ENCODE measurements at regions not wholly inside any gene's neighbourhood (a gene's known extent, or its start where the extent isn't known, plus 50 kb on each side); places are given as distances from the start of the nearest gene placed in this dataset.

DNA sequence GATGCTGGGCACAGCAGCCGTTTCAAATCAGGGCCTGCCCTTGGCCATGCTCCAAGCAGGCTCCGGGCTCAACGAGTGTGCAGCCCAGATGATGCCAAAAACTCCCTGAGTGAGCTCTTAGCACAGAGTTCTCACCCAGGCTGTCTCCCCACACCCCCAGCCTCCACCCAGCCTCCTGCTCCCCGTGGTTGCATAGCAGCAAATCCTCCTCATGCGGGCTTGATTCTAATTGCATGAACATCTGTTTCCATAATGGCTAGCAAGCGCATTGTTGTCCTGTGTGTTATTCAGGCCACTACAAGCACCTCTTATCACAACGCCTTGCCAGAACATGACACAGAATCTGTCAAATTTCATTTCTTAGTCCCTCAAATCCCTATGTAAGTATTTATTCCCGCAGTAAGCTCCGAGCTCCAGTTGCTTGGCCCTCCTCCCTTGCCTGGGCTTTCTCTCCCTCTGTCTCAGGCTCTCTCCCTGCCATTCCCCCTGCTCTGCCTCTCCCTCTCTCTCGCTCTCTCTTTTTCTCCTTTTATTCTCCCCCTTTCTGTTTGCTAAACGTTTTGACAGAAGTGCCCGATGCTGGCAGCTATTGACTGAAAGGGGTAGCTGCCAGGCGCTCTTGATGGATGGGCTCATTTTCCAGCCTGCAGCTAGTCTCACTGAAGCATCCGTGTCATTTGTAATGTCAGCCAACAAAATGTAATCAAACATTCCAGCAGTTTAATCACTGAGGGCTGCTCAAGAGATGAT lies 306.5 kb downstream of the IL20RB start:
- no peak overlapping the region for H3K27ac Mint-ChIP-seq
- ATAC-seq, result no peak

DNA sequence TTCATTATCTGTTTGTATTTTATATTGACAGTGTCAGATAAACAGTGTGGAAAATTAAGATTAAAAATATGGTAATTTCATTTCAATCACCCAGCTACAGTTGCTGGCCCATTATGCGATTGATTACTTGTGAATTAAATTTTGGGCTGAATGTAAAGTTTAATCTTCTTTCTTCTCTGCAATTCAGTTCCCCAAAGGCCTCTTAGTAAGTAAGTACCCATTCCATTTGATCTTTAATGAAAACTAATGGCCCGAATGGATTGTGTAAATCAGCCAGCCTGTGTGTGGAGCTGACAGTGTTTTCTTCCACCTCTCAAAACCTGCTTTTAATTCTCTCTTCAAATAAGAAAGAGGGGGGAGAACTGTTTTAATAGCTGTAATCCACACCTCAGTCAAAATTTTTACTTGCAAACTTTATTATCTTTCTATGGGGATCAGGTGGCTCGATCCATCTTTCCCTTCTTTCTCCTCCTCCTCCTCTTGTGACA lies 307.1 kb downstream of the IL20RB start:
- Mint-ChIP-seq H3K4me3 (no peak overlapping the region), H3K27me3 (ENCODE audit: low read depth) (no peaks in the 10 kb centered on the region), H3K4me1 (peaks cover 18% of the 10 kb centered on the region), H3K36me3 (no peaks in the 10 kb centered on the region), H3K27ac (no peak overlapping the region), H3K9me3 (no peaks in the 10 kb centered on the region)
- ChIA-PET POLR2A (no interaction called here), CTCF (interaction anchor here (0.6 to 1.1 kb wide), 2 partner anchors 83 to 232 kb away, joined by 3 read pairs; no protein-coding TSS in a partner anchor)
- ATAC-seq, result no peak
- no peak for DNase-seq (ENCODE audit: low spot score)
- TF ChIP-seq CREM (CRISPR knock-in tag; IDR thresholded peaks at IDR 0.05) (no peak), ESRRA (CRISPR knock-in tag; IDR thresholded peaks at IDR 0.05; ENCODE audit: borderline replicate concordance) (no peak), IRF2 (CRISPR knock-in tag; IDR thresholded peaks at IDR 0.05; ENCODE audit: borderline replicate concordance, low read depth) (no peak), GTF2I (CRISPR knock-in tag; conservative IDR thresholded peaks at IDR 0.05) (no peak), ZNF396 (CRISPR knock-in tag; IDR thresholded peaks at IDR 0.05; ENCODE audit: borderline replicate concordance) (no peak), CDX4 (CRISPR knock-in tag; IDR thresholded peaks at IDR 0.05; ENCODE audit: borderline replicate concordance) (no peak), EMX1 (CRISPR knock-in tag; IDR thresholded peaks at IDR 0.05) (no peak), SMAD3 (CRISPR knock-in tag; IDR thresholded peaks at IDR 0.05; ENCODE audit: borderline replicate concordance) (no peak), SOX15 (CRISPR knock-in tag; IDR thresholded peaks at IDR 0.05) (no peak)
- TF ChIP-seq, protein P1, sequence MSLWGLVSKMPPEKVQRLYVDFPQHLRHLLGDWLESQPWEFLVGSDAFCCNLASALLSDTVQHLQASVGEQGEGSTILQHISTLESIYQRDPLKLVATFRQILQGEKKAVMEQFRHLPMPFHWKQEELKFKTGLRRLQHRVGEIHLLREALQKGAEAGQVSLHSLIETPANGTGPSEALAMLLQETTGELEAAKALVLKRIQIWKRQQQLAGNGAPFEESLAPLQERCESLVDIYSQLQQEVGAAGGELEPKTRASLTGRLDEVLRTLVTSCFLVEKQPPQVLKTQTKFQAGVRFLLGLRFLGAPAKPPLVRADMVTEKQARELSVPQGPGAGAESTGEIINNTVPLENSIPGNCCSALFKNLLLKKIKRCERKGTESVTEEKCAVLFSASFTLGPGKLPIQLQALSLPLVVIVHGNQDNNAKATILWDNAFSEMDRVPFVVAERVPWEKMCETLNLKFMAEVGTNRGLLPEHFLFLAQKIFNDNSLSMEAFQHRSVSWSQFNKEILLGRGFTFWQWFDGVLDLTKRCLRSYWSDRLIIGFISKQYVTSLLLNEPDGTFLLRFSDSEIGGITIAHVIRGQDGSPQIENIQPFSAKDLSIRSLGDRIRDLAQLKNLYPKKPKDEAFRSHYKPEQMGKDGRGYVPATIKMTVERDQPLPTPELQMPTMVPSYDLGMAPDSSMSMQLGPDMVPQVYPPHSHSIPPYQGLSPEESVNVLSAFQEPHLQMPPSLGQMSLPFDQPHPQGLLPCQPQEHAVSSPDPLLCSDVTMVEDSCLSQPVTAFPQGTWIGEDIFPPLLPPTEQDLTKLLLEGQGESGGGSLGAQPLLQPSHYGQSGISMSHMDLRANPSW (CRISPR knock-in tag; conservative IDR thresholded peaks at IDR 0.05; ENCODE audit: low read depth), result no peak

More for the DNA sequence above, 306.5 kb downstream of the IL20RB start:
- H3K36me3 Mint-ChIP-seq, result no peaks in the 10 kb centered on the region
- no peaks in the 10 kb centered on the region for H3K27me3 Mint-ChIP-seq (ENCODE audit: low read depth)
- H3K9me3 Mint-ChIP-seq, result no peaks in the 10 kb centered on the region
- H3K4me3 Mint-ChIP-seq, result no peak overlapping the region
- DNase-seq (ENCODE audit: low spot score), result no peak
- CTCF ChIA-PET, result interaction anchor here (0.6 kb wide), 2 partner anchors 231 to 709 kb away, joined by 3 read pairs; no protein-coding TSS in a partner anchor
- peaks cover 22% of the 10 kb centered on the region for H3K4me1 Mint-ChIP-seq
- POLR2A ChIA-PET, result no interaction called here
- TF ChIP-seq ZNF317 (CRISPR knock-in tag; IDR thresholded peaks at IDR 0.05; ENCODE audit: borderline replicate concordance, low read depth) (no peak), FOXP1 (CRISPR knock-in tag; IDR thresholded peaks at IDR 0.05; ENCODE audit: borderline replicate concordance) (no peak)
- TF ChIP-seq, protein P2, sequence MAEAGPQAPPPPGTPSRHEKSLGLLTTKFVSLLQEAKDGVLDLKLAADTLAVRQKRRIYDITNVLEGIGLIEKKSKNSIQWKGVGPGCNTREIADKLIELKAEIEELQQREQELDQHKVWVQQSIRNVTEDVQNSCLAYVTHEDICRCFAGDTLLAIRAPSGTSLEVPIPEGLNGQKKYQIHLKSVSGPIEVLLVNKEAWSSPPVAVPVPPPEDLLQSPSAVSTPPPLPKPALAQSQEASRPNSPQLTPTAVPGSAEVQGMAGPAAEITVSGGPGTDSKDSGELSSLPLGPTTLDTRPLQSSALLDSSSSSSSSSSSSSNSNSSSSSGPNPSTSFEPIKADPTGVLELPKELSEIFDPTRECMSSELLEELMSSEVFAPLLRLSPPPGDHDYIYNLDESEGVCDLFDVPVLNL (CRISPR knock-in tag; IDR thresholded peaks at IDR 0.05; ENCODE audit: borderline replicate concordance, low read depth), result no peak

- no peak for ATAC-seq
- POLR2A ChIA-PET, result no interaction called here
- H3K4me3 Mint-ChIP-seq, result no peak overlapping the region
- H3K4me1 Mint-ChIP-seq, result peaks cover 7% of the 10 kb centered on the region
- no peaks in the 10 kb centered on the region for H3K36me3 Mint-ChIP-seq
- H3K27ac Mint-ChIP-seq, result no peak overlapping the region
- peaks cover 6% of the 10 kb centered on the region; the same call in 1 of the 2 replicates for H3K9me3 Mint-ChIP-seq
- H3K27me3 Mint-ChIP-seq (ENCODE audit: low read depth), result no peaks in the 10 kb centered on the region
- CTCF ChIA-PET, result no interaction called here
- TF ChIP-seq PRRX2 (CRISPR knock-in tag; IDR thresholded peaks at IDR 0.05), result no peak
- TF ChIP-seq ZNF396 (CRISPR knock-in tag; IDR thresholded peaks at IDR 0.05; ENCODE audit: borderline replicate concordance), result no peak
- no peak for TF ChIP-seq HMGA2 (CRISPR knock-in tag; IDR thresholded peaks at IDR 0.05)
- TF ChIP-seq, protein P3, sequence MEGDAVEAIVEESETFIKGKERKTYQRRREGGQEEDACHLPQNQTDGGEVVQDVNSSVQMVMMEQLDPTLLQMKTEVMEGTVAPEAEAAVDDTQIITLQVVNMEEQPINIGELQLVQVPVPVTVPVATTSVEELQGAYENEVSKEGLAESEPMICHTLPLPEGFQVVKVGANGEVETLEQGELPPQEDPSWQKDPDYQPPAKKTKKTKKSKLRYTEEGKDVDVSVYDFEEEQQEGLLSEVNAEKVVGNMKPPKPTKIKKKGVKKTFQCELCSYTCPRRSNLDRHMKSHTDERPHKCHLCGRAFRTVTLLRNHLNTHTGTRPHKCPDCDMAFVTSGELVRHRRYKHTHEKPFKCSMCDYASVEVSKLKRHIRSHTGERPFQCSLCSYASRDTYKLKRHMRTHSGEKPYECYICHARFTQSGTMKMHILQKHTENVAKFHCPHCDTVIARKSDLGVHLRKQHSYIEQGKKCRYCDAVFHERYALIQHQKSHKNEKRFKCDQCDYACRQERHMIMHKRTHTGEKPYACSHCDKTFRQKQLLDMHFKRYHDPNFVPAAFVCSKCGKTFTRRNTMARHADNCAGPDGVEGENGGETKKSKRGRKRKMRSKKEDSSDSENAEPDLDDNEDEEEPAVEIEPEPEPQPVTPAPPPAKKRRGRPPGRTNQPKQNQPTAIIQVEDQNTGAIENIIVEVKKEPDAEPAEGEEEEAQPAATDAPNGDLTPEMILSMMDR (IDR thresholded peaks at IDR 0.05), result no peak
- no peak for TF ChIP-seq NR2C2 (CRISPR knock-in tag; IDR thresholded peaks at IDR 0.05)
- TF ChIP-seq, protein P4, sequence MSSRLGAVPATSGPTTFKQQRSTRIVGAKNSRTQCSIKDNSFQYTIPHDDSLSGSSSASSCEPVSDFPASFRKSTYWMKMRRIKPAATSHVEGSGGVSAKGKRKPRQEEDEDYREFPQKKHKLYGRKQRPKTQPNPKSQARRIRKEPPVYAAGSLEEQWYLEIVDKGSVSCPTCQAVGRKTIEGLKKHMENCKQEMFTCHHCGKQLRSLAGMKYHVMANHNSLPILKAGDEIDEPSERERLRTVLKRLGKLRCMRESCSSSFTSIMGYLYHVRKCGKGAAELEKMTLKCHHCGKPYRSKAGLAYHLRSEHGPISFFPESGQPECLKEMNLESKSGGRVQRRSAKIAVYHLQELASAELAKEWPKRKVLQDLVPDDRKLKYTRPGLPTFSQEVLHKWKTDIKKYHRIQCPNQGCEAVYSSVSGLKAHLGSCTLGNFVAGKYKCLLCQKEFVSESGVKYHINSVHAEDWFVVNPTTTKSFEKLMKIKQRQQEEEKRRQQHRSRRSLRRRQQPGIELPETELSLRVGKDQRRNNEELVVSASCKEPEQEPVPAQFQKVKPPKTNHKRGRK (CRISPR knock-in tag; IDR thresholded peaks at IDR 0.05; ENCODE audit: borderline replicate concordance), result no peak
- no peak for TF ChIP-seq JUN (CRISPR knock-in tag; IDR thresholded peaks at IDR 0.05)
- no peak for TF ChIP-seq FOXJ3 (CRISPR knock-in tag; IDR thresholded peaks at IDR 0.05; ENCODE audit: borderline replicate concordance)
- no peak for TF ChIP-seq NFYB (CRISPR knock-in tag; conservative IDR thresholded peaks at IDR 0.05; ENCODE audit: low read depth)
- no peak for DNase-seq (ENCODE audit: low spot score)
These were observed 325.1 kb downstream of the IL20RB start for GRCh38 chr3:137282871-137283270.

Data from WTC11 (cell line).